ENCODE measurements at regions not wholly inside any gene's neighbourhood (a gene's known extent, or its start where the extent isn't known, plus 50 kb on each side); places are given as distances from the start of the nearest gene placed in this dataset.
A peak's percentile ranks its signal among the peaks of the same experiment; 100 is the strongest.

DNA sequence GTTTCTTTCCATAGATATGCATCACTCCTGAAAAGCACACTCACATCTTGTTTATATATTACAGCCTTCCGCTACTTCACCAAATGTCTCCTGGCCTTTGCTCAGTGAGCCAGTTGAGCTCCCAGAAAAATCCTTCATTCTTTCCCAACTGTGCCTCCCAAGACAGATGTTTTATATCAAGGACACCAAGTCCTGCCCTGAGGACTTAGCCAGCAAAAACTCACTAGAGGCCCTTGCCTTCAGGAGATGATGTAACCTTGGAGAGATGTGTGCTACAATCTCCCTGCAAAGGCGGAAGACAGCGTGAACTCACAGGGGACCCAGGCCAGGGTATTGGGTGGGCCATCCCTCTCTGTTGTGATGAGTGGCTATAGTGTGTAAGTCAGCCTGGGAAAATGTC lies 86.1 kb upstream of the CTAGE1 start:
- peak; percentile 54 for ATAC-seq
- Histone ChIP-seq H3K36me3 (ENCODE audit: low read depth) (no peaks in the 10 kb centered on the region), H3K4me3 (no peak overlapping the region), H3K9me3 (no peaks in the 10 kb centered on the region), H3K4me1 (ENCODE audit: low read depth) (no peaks in the 10 kb centered on the region)
- intact Hi-C loops (cut with DNase I, micrococcal nuclease) = no loop called here
- TF ChIP-seq, protein P1, sequence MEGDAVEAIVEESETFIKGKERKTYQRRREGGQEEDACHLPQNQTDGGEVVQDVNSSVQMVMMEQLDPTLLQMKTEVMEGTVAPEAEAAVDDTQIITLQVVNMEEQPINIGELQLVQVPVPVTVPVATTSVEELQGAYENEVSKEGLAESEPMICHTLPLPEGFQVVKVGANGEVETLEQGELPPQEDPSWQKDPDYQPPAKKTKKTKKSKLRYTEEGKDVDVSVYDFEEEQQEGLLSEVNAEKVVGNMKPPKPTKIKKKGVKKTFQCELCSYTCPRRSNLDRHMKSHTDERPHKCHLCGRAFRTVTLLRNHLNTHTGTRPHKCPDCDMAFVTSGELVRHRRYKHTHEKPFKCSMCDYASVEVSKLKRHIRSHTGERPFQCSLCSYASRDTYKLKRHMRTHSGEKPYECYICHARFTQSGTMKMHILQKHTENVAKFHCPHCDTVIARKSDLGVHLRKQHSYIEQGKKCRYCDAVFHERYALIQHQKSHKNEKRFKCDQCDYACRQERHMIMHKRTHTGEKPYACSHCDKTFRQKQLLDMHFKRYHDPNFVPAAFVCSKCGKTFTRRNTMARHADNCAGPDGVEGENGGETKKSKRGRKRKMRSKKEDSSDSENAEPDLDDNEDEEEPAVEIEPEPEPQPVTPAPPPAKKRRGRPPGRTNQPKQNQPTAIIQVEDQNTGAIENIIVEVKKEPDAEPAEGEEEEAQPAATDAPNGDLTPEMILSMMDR (IDR thresholded peaks at IDR 0.05) = no peak
- DNase-seq = no peak

- H3K36me3 ChIP-seq (ENCODE audit: low read depth) = no peaks in the 10 kb centered on the region
- intact Hi-C loops (cut with DNase I, micrococcal nuclease) = no loop called here
- TF ChIP-seq, protein P1 (IDR thresholded peaks at IDR 0.05) = no peak
- ATAC-seq = peak; percentile 53
- no peaks in the 10 kb centered on the region for H3K9me3 ChIP-seq
- no peak overlapping the region for H3K4me3 ChIP-seq
- no peak for DNase-seq
- H3K4me1 ChIP-seq (ENCODE audit: low read depth) = no peaks in the 10 kb centered on the region
Observed at GRCh38 chr18:22504251-22505030, 86.7 kb upstream of the CTAGE1 start.

- TF ChIP-seq, protein P1 (IDR thresholded peaks at IDR 0.05) = no peak
- H3K36me3 ChIP-seq (ENCODE audit: low read depth) = no peaks in the 10 kb centered on the region
- H3K9me3 ChIP-seq = no peaks in the 10 kb centered on the region
- no peak overlapping the region for H3K4me3 ChIP-seq
- H3K4me1 ChIP-seq (ENCODE audit: low read depth) = no peaks in the 10 kb centered on the region
- ATAC-seq (peak; percentile 56), DNase-seq (no peak)
- intact Hi-C loops (cut with DNase I, micrococcal nuclease) = no loop called here
Observed at GRCh38 chr18:22505141-22505591, 87.5 kb upstream of the CTAGE1 start.

DNA sequence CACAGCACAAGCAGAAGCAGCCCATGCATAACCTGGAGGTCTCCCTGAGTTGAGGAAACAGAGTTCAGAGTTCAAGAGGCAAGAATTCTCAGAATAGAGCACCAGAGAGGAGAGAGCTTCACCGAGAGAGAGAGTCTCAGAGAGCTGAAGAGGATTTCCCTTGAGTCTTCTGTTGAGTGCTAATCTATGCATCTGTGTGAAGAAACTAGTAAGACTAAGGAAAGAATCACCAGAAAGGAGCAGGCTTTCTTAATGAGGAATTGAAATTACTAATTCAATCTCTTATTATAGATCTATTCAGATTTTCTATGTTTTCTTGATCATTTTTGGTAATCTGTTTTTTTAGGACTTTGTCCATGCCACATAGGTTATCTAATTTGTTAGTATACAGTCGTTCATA lies 89.3 kb upstream of the CTAGE1 start:
- no peaks in the 10 kb centered on the region for H3K9me3 ChIP-seq
- no peaks in the 10 kb centered on the region for H3K36me3 ChIP-seq (ENCODE audit: low read depth)
- TF ChIP-seq, protein P1 (IDR thresholded peaks at IDR 0.05) = no peak
- DNase-seq = no peak
- no peak for ATAC-seq
- intact Hi-C loops (cut with DNase I, micrococcal nuclease) = no loop called here
- H3K4me1 ChIP-seq (ENCODE audit: low read depth) = no peaks in the 10 kb centered on the region
- no peak overlapping the region for H3K4me3 ChIP-seq

DNA sequence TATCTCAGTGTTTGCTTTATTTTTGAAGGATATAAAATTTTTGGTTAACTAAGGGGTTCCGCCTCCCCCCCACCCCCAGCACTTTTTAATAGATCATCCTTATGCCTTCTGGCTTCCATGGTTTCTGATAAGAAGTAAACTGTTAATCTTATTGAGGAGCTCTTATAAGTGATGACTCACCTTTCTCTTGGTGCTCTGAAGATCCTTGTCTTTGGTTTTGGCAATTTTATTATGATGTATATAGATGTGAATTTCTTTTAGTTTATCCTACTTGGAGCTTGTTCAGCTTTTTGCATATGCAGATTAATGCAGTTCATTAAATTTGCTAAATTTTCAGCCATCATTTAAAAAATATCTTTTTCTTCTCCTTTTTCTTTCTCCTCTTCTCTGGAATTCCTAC lies 91.7 kb upstream of the CTAGE1 start:
- ATAC-seq (no peak), DNase-seq (no peak)
- H3K4me3 ChIP-seq = no peak overlapping the region
- no peaks in the 10 kb centered on the region for H3K36me3 ChIP-seq (ENCODE audit: low read depth)
- TF ChIP-seq, protein P1 (IDR thresholded peaks at IDR 0.05) = no peak
- H3K9me3 ChIP-seq = no peaks in the 10 kb centered on the region
- intact Hi-C loops (cut with DNase I, micrococcal nuclease) = no loop called here
- no peaks in the 10 kb centered on the region for H3K4me1 ChIP-seq (ENCODE audit: low read depth)

Measured in mucosa of descending colon (tissue), 3 donors.